GM08714 (cell line): ENCODE measurements at regions not wholly inside any gene's neighbourhood (a gene's known extent, or its start where the extent isn't known, plus 50 kb on each side); places are given as distances from the start of the nearest gene placed in this dataset.

Experiments used
- H3K4me3 ChIP-seq: fragments of 200-500 bp; sonication (Bioruptor generic); 2 replicates; pipeline ENCODE4 v1.5.1; 2014; ENCODE audit warnings: mild to moderate bottlenecking, low read length, inconsistent platforms
- ZNF274 ChIP-seq: IDR thresholded peaks from 2 replicates; pipeline ENCODE4 v1.6.1; 2012; ENCODE audit warnings: mild to moderate bottlenecking, low read depth, low read length

GRCh38 chr13:99875391-99875790, 96.2 kb downstream of the ZIC5 start:
- no peak overlapping the region for H3K4me3 ChIP-seq
- TF ChIP-seq ZNF274: no peak

GRCh38 chr13:99873832-99874430, 97.6 kb downstream of the ZIC5 start:
- no peak for TF ChIP-seq ZNF274
- H3K4me3 ChIP-seq: no peak overlapping the region

- no peak overlapping the region for H3K4me3 ChIP-seq
- TF ChIP-seq ZNF274: no peak
Measured at GRCh38 chr13:99873141-99873540, 98.4 kb downstream of the ZIC5 start.

GRCh38 chr13:99871249-99871898, 100.2 kb downstream of the ZIC5 start:
- TF ChIP-seq ZNF274: no peak

GRCh38 chr13:99870541-99870940, 101.0 kb downstream of the ZIC5 start:
- H3K4me3 ChIP-seq: no peak overlapping the region
- no peak for TF ChIP-seq ZNF274

More at GRCh38 chr13:99871249-99871898, 100.2 kb downstream of the ZIC5 start:
- H3K4me3 ChIP-seq: no peak overlapping the region

GRCh38 chr13:99869830-99870229, 101.7 kb downstream of the ZIC5 start:
- TF ChIP-seq ZNF274: no peak
- H3K4me3 ChIP-seq: no peak overlapping the region

- H3K4me3 ChIP-seq: no peak overlapping the region
- no peak for TF ChIP-seq ZNF274
Measured at GRCh38 chr13:99868767-99869166, 102.8 kb downstream of the ZIC5 start.

- TF ChIP-seq ZNF274: no peak
- no peak overlapping the region for H3K4me3 ChIP-seq
Measured at GRCh38 chr13:99867535-99868257, 103.9 kb downstream of the ZIC5 start.

- no peak overlapping the region for H3K4me3 ChIP-seq
- no peak for TF ChIP-seq ZNF274
Measured at GRCh38 chr13:99866781-99867180, 104.8 kb downstream of the ZIC5 start.

GRCh38 chr13:99865420-99865930, 106.1 kb downstream of the ZIC5 start:
- no peak overlapping the region for H3K4me3 ChIP-seq
- no peak for TF ChIP-seq ZNF274

GRCh38 chr13:99864627-99864990, 107.0 kb downstream of the ZIC5 start:
- TF ChIP-seq ZNF274: no peak

GRCh38 chr13:99863789-99864626, 107.6 kb downstream of the ZIC5 start:
- H3K4me3 ChIP-seq: no peak overlapping the region
- no peak for TF ChIP-seq ZNF274

More at GRCh38 chr13:99864627-99864990, 107.0 kb downstream of the ZIC5 start:
- H3K4me3 ChIP-seq: no peak overlapping the region

GRCh38 chr13:99862244-99862643, 109.3 kb downstream of the ZIC5 start:
- TF ChIP-seq ZNF274: no peak

GRCh38 chr13:99861771-99862170, 109.8 kb downstream of the ZIC5 start:
- no peak for TF ChIP-seq ZNF274
- H3K4me3 ChIP-seq: no peak overlapping the region

More at GRCh38 chr13:99862244-99862643, 109.3 kb downstream of the ZIC5 start:
- no peak overlapping the region for H3K4me3 ChIP-seq

- no peak for TF ChIP-seq ZNF274
Measured at GRCh38 chr13:99860745-99861144, 110.8 kb downstream of the ZIC5 start.

More at GRCh38 chr13:99860745-99861144, 110.8 kb downstream of the ZIC5 start:
- H3K4me3 ChIP-seq: no peak overlapping the region
